Endothelial cell (in vitro differentiated cells): ENCODE measurements at regions not wholly inside any gene's neighbourhood (a gene's known extent, or its start where the extent isn't known, plus 50 kb on each side); places are given as distances from the start of the nearest gene placed in this dataset.

Experiments used
- DNase-seq: peaks from one replicate; pipeline ENCODE4 v3.0.0; 2021; ENCODE audit warnings: low spot score
- H3K27ac Mint-ChIP-seq: one replicate; pipeline ENCODE4 v1.8.0; 2021; ENCODE audit warnings: mixed read lengths, inconsistent platforms; ENCODE audit not compliant: unreplicated experiment
- H3K27me3 Mint-ChIP-seq: one replicate; pipeline ENCODE4 v1.8.0; 2021; ENCODE audit warnings: mild to moderate bottlenecking, moderate library complexity, mixed read lengths, inconsistent platforms; ENCODE audit not compliant: unreplicated experiment
- H3K36me3 Mint-ChIP-seq: one replicate; pipeline ENCODE4 v1.8.0; 2021; ENCODE audit warnings: mild to moderate bottlenecking, low read depth, mixed read lengths, inconsistent platforms; ENCODE audit not compliant: unreplicated experiment
- H3K4me1 Mint-ChIP-seq: one replicate; pipeline ENCODE4 v1.8.0; 2021; ENCODE audit warnings: mild to moderate bottlenecking, mixed read lengths, inconsistent platforms; ENCODE audit not compliant: unreplicated experiment
- H3K4me3 Mint-ChIP-seq: one replicate; pipeline ENCODE4 v1.8.0; 2021; ENCODE audit warnings: mild to moderate bottlenecking, mixed read lengths, inconsistent platforms; ENCODE audit not compliant: unreplicated experiment
- H3K9me3 Mint-ChIP-seq: one replicate; pipeline ENCODE4 v1.8.0; 2021; ENCODE audit warnings: mixed read lengths, inconsistent platforms; ENCODE audit not compliant: unreplicated experiment
- TF ChIP-seq, protein P1 (sequence below): fragments of 200-600 bp; sonication (generic); IDR thresholded peaks from one replicate; pipeline ENCODE4 v1.5.0; 2021; ENCODE audit warnings: antibody characterized with exemption; ENCODE audit not compliant: unreplicated experiment

DNA sequence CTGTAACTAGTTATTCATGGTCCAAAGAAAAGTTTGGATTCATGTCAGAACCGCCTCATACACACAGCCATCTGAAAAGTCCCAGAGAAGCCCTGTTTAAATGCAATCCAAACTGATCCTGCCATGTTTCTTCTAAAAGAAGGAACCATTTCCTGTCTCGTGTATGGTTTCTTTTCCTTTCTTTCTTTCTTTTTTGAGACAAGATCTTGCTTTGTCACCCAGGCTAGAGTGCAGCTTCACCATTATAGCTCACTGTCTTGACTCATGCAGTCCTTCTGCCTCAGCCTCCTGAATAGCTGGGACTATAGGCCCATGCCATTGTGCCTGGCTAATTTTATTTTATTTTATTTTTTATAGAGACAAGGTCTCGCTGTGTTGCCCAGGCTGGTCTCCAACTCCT, 77.4 kb upstream of the NSMCE3 start:
- peaks cover 37% of the 10 kb centered on the region for H3K4me1 Mint-ChIP-seq
- H3K9me3 Mint-ChIP-seq: no peaks in the 10 kb centered on the region
- H3K27me3 Mint-ChIP-seq: peaks cover 6% of the 10 kb centered on the region
- DNase-seq: no peak
- H3K27ac Mint-ChIP-seq: no peak overlapping the region
- TF ChIP-seq, protein P1, sequence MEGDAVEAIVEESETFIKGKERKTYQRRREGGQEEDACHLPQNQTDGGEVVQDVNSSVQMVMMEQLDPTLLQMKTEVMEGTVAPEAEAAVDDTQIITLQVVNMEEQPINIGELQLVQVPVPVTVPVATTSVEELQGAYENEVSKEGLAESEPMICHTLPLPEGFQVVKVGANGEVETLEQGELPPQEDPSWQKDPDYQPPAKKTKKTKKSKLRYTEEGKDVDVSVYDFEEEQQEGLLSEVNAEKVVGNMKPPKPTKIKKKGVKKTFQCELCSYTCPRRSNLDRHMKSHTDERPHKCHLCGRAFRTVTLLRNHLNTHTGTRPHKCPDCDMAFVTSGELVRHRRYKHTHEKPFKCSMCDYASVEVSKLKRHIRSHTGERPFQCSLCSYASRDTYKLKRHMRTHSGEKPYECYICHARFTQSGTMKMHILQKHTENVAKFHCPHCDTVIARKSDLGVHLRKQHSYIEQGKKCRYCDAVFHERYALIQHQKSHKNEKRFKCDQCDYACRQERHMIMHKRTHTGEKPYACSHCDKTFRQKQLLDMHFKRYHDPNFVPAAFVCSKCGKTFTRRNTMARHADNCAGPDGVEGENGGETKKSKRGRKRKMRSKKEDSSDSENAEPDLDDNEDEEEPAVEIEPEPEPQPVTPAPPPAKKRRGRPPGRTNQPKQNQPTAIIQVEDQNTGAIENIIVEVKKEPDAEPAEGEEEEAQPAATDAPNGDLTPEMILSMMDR: no peak
- no peak overlapping the region for H3K4me3 Mint-ChIP-seq
- H3K36me3 Mint-ChIP-seq: no peaks in the 10 kb centered on the region

DNA sequence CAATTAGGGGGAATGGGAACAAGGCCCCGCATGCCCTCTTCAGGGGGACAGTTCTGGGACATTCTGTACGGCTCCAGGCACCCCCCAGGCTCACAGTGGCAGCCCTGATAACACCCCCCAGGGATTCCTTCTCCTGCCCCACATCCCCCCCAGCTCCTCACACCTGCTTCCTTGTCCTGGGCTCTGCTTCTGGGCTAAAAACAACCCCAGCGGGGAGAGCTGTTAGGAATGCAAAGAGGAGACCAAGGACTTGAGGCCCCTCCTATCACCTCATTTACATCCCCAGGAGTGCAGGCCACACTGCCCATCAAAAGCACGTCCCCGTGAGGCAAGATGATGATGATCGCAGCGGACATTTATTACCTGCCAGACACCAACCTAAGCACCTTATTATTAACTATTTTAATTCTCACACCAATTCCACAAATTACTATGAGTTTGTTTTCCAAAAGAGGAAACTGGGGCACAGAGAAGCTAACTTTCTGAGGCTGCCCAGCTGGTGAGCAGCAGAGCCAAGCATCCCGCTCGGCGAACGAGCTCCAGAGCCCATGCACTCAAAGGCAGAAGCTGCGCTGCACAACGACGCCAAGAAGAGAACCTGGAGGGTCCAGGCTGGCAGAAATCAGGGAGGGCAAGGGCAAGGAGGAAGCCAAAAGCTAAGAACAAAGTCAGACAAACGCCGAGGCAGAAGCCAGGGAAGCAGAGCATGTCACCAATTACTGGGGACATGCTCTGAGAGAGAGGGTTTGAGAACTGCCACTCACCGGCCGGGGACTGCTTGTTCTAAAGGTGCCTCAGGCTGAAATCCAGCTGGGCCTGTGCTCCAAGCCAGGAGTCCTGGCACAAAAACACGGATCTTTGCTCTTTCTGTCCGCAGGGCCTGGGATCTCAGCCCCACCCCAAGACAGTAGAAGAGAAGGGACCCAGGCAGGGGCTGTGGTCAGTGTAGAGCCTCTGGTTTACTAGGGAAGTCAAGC, 76.2 kb upstream of the NSMCE3 start:
- H3K4me1 Mint-ChIP-seq: peaks cover 42% of the 10 kb centered on the region
- no peak overlapping the region for H3K4me3 Mint-ChIP-seq
- H3K9me3 Mint-ChIP-seq: no peaks in the 10 kb centered on the region
- H3K27me3 Mint-ChIP-seq: peaks cover 8% of the 10 kb centered on the region
- no peaks in the 10 kb centered on the region for H3K36me3 Mint-ChIP-seq
- TF ChIP-seq, protein P1: no peak
- DNase-seq: no peak
- H3K27ac Mint-ChIP-seq: no peak overlapping the region

DNA sequence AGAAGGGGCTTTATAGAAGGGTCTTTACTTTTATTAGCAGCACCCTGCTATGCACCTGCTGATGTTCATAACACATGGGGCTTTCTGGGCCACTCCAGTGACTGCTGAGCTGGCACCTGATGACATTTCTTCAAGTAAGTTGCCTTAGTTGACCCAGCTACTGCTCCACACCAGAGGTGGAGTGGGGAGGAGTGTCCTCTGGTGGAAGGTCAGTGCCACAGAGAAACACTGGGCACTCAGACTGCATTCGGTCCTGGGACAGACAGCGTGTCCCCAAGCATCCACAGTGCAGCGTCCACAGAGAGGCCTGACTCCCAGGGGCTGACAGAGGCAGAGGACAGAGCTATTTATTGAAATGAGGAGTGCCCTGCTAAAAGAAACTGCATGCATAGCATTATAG, 74.9 kb upstream of the NSMCE3 start:
- no peak overlapping the region for H3K27ac Mint-ChIP-seq
- DNase-seq: no peak
- peaks cover 11% of the 10 kb centered on the region for H3K27me3 Mint-ChIP-seq
- H3K4me3 Mint-ChIP-seq: no peak overlapping the region
- H3K9me3 Mint-ChIP-seq: no peaks in the 10 kb centered on the region
- H3K36me3 Mint-ChIP-seq: no peaks in the 10 kb centered on the region
- H3K4me1 Mint-ChIP-seq: peaks cover 50% of the 10 kb centered on the region
- TF ChIP-seq, protein P1: no peak

DNA sequence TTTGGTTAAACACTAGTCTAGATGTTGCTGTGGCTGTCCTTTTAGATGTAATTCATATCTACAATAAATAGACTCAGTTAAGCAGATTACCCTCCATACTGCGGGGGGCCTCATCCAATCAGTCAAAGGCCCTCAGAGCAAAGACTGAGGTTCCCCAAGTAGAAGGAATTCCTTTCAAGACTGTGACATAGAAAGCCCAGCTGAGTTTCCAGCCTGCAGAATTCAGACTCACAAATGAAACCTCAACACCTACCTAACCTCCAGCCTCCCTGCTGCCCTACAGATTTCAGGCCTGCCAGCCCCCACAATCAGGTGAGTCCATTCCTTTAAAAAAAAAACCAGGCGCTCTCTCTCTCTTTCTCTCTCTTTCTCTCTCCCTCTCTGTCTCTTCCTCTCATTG, 73.6 kb upstream of the NSMCE3 start:
- H3K27ac Mint-ChIP-seq: no peak overlapping the region
- peaks cover 10% of the 10 kb centered on the region for H3K27me3 Mint-ChIP-seq

More for the DNA sequence above, 73.6 kb upstream of the NSMCE3 start:
- Mint-ChIP-seq H3K4me1 (peaks cover 46% of the 10 kb centered on the region), H3K36me3 (no peaks in the 10 kb centered on the region), H3K4me3 (no peak overlapping the region), H3K9me3 (no peaks in the 10 kb centered on the region)
- no peak for DNase-seq
- TF ChIP-seq, protein P1: no peak
